ENCODE measurements at regions not wholly inside any gene's neighbourhood (a gene's known extent, or its start where the extent isn't known, plus 50 kb on each side); places are given as distances from the start of the nearest gene placed in this dataset.

DNA sequence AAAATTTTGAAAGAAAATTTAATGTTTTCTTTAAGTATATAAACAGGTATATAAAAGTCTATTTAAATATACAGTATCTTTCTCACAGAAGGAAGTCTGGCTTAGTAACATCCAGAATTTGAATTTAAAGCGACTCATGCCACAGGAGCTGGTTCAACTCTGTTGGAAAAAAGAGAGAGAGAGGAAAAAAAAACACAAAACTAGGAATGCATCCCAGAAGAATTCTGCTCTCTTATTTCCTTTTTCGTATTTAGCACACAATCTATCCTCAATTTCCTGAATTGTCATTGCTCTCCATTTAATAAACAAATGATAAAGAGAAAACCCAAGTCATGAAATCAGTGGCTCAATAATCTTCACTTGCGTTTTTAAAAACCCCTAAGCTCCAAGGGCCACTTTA, 107.5 kb upstream of the SCAF8 start:
- H3K79me2 ChIP-seq (ENCODE audit: control insufficient read depth, low read length) = no peaks in the 10 kb centered on the region
- H3K36me3 ChIP-seq (ENCODE audit: control insufficient read depth, low read length) = no peaks in the 10 kb centered on the region
- no peak overlapping the region for H3K4me2 ChIP-seq (ENCODE audit: low read length)
- no peaks in the 10 kb centered on the region for H4K20me1 ChIP-seq (ENCODE audit: control insufficient read depth, insufficient read depth, low read depth, low read length)
- no peaks in the 10 kb centered on the region for H3K9me3 ChIP-seq (ENCODE audit: control insufficient read depth, insufficient read depth, low read length)
- H3K4me1 ChIP-seq (ENCODE audit: control insufficient read depth, low read length) = no peaks in the 10 kb centered on the region
- H3K9me2 ChIP-seq (replicated peaks; ENCODE audit: control insufficient read depth, low read length) = no peaks in the 10 kb centered on the region
- H3F3A ChIP-seq (ENCODE audit: control insufficient read depth, insufficient read depth) = no peaks in the 10 kb centered on the region
- TF ChIP-seq, protein P1, sequence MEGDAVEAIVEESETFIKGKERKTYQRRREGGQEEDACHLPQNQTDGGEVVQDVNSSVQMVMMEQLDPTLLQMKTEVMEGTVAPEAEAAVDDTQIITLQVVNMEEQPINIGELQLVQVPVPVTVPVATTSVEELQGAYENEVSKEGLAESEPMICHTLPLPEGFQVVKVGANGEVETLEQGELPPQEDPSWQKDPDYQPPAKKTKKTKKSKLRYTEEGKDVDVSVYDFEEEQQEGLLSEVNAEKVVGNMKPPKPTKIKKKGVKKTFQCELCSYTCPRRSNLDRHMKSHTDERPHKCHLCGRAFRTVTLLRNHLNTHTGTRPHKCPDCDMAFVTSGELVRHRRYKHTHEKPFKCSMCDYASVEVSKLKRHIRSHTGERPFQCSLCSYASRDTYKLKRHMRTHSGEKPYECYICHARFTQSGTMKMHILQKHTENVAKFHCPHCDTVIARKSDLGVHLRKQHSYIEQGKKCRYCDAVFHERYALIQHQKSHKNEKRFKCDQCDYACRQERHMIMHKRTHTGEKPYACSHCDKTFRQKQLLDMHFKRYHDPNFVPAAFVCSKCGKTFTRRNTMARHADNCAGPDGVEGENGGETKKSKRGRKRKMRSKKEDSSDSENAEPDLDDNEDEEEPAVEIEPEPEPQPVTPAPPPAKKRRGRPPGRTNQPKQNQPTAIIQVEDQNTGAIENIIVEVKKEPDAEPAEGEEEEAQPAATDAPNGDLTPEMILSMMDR (IDR thresholded peaks at IDR 0.05; ENCODE audit: low read depth, low read length, poor library complexity, severe bottlenecking) = no peak
- no peak for TF ChIP-seq EZH2phosphoT487 (IDR thresholded peaks at IDR 0.05; ENCODE audit: borderline replicate concordance, low read length)
- H3K27ac ChIP-seq (ENCODE audit: low read depth, low read length) = no peak overlapping the region
- H3K27me3 ChIP-seq (ENCODE audit: control insufficient read depth, low read length) = no peaks in the 10 kb centered on the region
- no peak overlapping the region for H3K4me3 ChIP-seq (ENCODE audit: low read length)

- H3K27me3 ChIP-seq (ENCODE audit: control insufficient read depth, low read length) = no peaks in the 10 kb centered on the region
- no peaks in the 10 kb centered on the region for H3K79me2 ChIP-seq (ENCODE audit: control insufficient read depth, low read length)
- no peak overlapping the region for H3K4me2 ChIP-seq (ENCODE audit: low read length)
- H3K9me3 ChIP-seq (ENCODE audit: control insufficient read depth, insufficient read depth, low read length) = no peaks in the 10 kb centered on the region
- no peak overlapping the region for H3K4me3 ChIP-seq (ENCODE audit: low read length)
- H3F3A ChIP-seq (ENCODE audit: control insufficient read depth, insufficient read depth) = no peaks in the 10 kb centered on the region
- H3K27ac ChIP-seq (ENCODE audit: low read depth, low read length) = no peak overlapping the region
- no peaks in the 10 kb centered on the region for H3K36me3 ChIP-seq (ENCODE audit: control insufficient read depth, low read length)
- TF ChIP-seq, protein P1 (IDR thresholded peaks at IDR 0.05; ENCODE audit: low read depth, low read length, poor library complexity, severe bottlenecking) = no peak
- H3K9me2 ChIP-seq (replicated peaks; ENCODE audit: control insufficient read depth, low read length) = no peaks in the 10 kb centered on the region
- H4K20me1 ChIP-seq (ENCODE audit: control insufficient read depth, insufficient read depth, low read depth, low read length) = no peaks in the 10 kb centered on the region
- no peaks in the 10 kb centered on the region for H3K4me1 ChIP-seq (ENCODE audit: control insufficient read depth, low read length)
Observed at GRCh38 chr6:154629127-154629526, 104.1 kb upstream of the SCAF8 start.

- Histone ChIP-seq H3K4me3 (ENCODE audit: low read length) (no peak overlapping the region), H4K20me1 (ENCODE audit: control insufficient read depth, insufficient read depth, low read depth, low read length) (no peaks in the 10 kb centered on the region), H3K9me2 (replicated peaks; ENCODE audit: control insufficient read depth, low read length) (no peaks in the 10 kb centered on the region), H3K4me1 (ENCODE audit: control insufficient read depth, low read length) (no peaks in the 10 kb centered on the region), H3K36me3 (ENCODE audit: control insufficient read depth, low read length) (no peaks in the 10 kb centered on the region), H3K27ac (ENCODE audit: low read depth, low read length) (no peak overlapping the region), H3K9me3 (ENCODE audit: control insufficient read depth, insufficient read depth, low read length) (no peaks in the 10 kb centered on the region), H3K79me2 (ENCODE audit: control insufficient read depth, low read length) (no peaks in the 10 kb centered on the region), H3K4me2 (ENCODE audit: low read length) (no peak overlapping the region), H3K27me3 (ENCODE audit: control insufficient read depth, low read length) (no peaks in the 10 kb centered on the region), H3F3A (ENCODE audit: control insufficient read depth, insufficient read depth) (no peaks in the 10 kb centered on the region)
- no peak for TF ChIP-seq EZH2phosphoT487 (IDR thresholded peaks at IDR 0.05; ENCODE audit: borderline replicate concordance, low read length)
- TF ChIP-seq, protein P1 (IDR thresholded peaks at IDR 0.05; ENCODE audit: low read depth, low read length, poor library complexity, severe bottlenecking) = no peak
Observed at GRCh38 chr6:154632119-154632518, 101.1 kb upstream of the SCAF8 start.

DNA sequence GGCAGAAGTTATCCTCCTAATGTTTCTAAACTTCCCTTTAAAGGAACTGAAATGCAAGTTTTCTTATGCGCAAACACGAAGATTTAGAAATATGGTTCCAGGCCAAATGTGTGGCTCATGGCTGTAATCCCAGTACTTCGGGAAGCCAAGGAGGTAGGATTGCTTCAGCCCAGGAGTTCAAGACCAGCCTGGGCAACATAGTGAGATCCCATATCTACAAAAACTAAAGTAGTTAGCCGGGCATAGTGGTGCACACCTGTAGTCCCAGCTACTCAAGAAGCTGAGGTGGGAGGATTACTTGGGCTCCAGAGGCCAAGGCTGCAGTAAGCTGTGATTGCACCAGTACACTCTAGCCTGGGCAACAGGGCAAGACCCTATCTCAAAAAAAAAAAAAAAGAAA, 95.8 kb upstream of the SCAF8 start:
- no peak for TF ChIP-seq EZH2phosphoT487 (IDR thresholded peaks at IDR 0.05; ENCODE audit: borderline replicate concordance, low read length)
- TF ChIP-seq, protein P1 (IDR thresholded peaks at IDR 0.05; ENCODE audit: low read depth, low read length, poor library complexity, severe bottlenecking) = no peak
- Histone ChIP-seq H3K79me2 (ENCODE audit: control insufficient read depth, low read length) (no peaks in the 10 kb centered on the region), H3K36me3 (ENCODE audit: control insufficient read depth, low read length) (no peaks in the 10 kb centered on the region), H3K9me3 (ENCODE audit: control insufficient read depth, insufficient read depth, low read length) (no peaks in the 10 kb centered on the region), H3K27me3 (ENCODE audit: control insufficient read depth, low read length) (no peaks in the 10 kb centered on the region), H3K4me1 (ENCODE audit: control insufficient read depth, low read length) (no peaks in the 10 kb centered on the region), H3K9me2 (replicated peaks; ENCODE audit: control insufficient read depth, low read length) (no peaks in the 10 kb centered on the region), H3K4me2 (ENCODE audit: low read length) (no peak overlapping the region), H3K27ac (ENCODE audit: low read depth, low read length) (no peak overlapping the region), H4K20me1 (ENCODE audit: control insufficient read depth, insufficient read depth, low read depth, low read length) (no peaks in the 10 kb centered on the region), H3F3A (ENCODE audit: control insufficient read depth, insufficient read depth) (no peaks in the 10 kb centered on the region), H3K4me3 (ENCODE audit: low read length) (no peak overlapping the region)
